ENCODE measurements at regions not wholly inside any gene's neighbourhood (a gene's known extent, or its start where the extent isn't known, plus 50 kb on each side); places are given as distances from the start of the nearest gene placed in this dataset.
A peak's percentile ranks its signal among the peaks of the same experiment; 100 is the strongest.
"Not testable (repeated sequence)": the region's sequence is repeated elsewhere in the genome, so short reads cannot be mapped to it uniquely, and the experiment has no call there.

DNA sequence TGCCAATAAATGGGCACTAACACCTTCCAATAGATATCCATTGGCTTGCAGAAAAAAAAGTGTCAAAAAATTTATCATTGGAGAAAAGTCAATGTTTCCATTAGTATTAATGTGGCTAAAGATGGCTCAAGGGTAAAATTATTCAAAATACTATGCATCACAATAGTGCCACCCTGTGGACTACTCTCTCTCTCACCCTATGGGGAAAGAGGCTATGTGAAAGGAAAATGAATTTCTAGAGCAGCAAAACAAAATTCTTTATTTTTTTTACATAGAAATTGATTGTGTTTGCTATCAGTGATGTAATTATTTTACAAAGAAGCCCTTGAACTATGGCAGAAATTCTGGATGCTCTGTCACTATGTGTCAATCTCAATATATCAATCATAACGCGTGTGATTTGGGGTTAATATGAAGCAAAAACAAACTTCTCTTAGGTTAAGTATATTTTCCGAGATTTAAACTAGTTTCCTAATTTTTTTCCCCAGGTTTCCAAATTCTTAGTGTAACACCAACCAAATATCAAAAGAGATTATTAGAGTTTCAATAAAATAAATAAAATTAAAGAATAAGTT, 193.9 kb downstream of the USP22 start:
- DNase-seq = not testable (repeated sequence)

DNA sequence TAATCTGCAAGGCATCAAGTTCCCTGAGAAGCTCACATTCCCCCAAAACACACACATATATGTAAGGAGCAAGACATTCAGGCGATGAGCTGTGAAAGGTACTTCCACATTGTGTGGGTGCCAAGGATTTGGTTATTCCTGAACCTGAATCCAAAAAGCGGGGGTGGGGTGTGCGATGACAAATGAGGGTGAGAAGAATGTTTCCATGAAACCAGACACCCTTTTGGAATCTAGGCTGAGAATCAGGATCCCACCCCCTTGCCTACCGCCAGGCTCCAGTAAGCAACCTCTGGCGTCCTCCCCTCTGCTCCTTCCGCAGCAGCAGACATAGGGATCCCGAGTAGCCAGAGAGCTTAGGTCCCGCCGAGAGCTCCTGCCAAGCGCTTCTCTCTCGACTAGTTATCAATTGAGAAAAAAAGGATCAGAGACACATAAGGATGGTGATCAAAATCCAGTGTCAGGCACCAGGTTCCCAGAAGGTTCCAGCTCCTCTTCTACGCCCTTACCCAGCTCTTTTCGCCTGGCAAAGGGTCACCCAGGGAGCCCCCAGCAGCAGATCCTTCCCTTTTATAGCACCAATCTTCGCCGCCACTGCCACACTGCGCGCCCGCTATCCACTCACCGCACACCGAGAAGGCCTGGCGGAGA, 191.1 kb downstream of the USP22 start:
- not testable (repeated sequence) for DNase-seq

DNA sequence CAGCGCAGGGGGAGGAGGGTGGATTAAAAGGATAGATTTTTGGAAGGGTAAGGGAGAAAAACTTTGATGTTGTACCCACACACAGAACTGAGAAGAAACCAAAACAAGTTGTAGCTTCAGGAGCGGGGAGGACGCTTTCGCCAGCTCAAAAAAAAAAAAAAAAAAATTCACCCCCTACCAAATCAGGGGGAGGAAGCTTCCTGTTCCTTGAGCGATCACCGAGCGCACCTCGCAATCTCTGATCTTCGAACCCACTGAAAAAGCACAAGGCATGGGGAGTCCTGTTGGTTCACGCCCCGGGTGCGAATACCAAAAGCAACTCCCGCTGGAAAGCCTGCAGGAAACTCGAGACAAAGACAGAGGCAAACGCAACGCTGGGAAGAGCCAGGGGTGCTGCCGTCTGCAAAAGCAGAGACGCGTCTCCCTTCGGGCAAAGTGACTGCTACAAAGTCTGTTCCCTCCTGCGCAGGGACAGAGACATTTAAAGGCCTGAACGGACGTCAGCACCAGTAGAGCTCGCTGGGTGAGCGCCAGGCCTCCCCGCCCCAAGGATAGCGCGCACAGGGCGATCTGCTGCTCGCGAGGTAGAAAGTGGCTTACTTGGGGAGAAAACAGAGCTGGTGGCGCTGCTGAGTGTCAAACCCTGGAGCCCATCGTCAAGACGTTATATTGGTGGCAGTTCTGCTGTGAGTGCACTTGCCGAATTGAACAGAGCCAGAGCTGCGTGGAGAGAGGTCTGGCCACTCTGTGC, 190.4 kb downstream of the USP22 start:
- peak; percentile 10 for DNase-seq

DNA sequence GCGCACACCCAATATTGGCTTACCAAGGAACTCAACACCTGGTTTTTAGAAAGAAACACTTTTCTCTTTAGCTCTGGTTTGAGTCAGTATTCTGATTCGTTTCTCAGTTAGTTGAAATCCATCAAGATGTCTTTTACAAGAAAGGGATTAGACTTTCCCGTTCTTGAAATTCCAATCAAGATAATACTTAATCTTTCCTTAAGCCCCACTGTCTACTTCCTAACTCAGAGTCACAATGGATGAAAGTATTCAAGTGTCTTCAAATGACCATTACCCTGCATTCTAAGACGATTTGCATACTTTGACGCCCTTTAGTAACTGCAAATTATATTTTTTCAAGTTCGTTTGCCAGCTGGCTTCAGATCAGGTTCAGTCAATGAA, 189.8 kb downstream of the USP22 start:
- peak; percentile 11 for DNase-seq

DNA sequence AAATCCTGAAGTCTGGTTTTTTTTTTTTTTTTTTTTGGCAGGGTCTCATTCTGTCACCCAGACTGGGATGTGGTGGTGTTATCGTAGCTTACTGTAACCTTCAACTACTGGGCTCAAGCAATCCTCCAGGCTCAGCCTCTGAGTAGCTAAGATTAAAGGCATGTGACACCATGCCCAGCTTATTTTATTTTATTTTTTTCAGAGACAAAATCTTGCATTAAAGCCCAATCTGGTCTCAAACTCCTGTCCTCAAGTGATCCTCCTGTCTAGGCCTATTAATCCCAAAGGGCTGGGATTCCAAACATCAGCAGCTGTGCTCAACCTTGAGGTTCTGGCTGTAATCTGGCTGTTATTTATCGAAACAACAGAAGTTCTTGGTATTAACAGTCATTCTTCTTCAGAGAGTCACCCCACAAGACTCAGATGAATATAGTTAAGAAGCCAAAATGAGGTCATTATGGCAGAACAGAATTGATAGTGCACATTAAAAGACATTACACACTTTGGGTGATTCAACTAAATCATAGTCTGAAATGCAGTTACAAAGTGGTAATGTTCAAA, 186.8 kb downstream of the USP22 start:
- DNase-seq = not testable (repeated sequence)

DNA sequence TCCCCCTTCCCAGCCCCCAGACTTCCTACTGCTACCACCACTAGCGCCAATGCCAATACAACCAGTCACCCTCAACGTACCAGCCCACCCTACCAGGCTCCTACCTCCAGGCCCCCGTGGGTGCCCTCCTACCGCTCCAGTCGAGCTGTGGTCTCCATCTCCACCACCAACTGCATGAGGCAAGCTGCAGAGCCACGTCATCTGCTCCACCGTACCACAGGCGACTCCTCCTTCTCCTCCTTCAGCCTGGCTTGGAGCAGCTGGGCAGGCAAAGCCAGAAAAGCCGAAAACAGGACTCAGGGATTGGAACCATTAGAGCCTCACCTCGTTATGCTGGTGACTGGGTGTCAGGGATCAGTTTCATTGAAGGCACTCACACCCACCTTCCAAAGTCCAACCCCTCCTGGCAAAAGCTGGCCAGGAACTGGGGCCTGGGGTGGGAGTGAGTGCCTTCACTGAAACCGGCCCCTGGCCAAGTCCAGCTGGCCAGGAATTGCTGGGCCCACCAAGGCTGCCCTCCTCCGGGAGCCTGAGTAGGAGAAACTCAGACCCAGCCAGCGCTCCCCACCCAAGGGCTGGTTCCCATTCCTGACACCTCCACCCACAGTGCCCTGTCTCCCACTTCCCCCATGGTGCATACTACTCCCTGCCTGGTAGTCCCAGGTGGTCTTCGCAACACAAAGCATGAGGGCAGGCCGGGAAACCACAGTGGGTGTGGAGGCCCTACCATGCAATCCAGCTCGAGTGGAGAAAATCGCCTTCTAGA, 176.2 kb downstream of the USP22 start:
- not testable (repeated sequence) for DNase-seq

DNA sequence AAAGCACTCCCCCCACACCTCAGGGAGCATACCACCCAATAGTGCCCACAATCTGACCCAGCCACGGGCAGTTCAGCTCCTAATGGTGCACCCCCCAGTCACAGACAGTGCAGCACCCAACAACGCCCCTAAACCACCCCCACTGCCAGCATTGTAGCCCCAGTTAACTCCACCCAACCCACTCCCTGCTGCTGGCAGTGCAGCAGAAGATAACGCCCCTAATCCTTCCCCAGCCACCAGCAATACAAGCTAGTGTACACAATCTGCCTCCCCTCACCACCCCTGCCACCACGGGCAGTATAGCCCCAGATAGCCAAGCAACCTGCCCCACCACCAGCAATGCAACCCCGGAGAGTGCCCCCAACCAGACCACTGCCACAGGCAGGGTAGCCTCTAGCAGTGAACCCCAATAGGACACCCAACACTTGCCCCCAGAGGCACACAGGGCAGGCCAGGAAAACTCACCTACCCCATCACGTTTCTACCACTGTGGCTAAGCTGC, 175.3 kb downstream of the USP22 start:
- not testable (repeated sequence) for DNase-seq

DNA sequence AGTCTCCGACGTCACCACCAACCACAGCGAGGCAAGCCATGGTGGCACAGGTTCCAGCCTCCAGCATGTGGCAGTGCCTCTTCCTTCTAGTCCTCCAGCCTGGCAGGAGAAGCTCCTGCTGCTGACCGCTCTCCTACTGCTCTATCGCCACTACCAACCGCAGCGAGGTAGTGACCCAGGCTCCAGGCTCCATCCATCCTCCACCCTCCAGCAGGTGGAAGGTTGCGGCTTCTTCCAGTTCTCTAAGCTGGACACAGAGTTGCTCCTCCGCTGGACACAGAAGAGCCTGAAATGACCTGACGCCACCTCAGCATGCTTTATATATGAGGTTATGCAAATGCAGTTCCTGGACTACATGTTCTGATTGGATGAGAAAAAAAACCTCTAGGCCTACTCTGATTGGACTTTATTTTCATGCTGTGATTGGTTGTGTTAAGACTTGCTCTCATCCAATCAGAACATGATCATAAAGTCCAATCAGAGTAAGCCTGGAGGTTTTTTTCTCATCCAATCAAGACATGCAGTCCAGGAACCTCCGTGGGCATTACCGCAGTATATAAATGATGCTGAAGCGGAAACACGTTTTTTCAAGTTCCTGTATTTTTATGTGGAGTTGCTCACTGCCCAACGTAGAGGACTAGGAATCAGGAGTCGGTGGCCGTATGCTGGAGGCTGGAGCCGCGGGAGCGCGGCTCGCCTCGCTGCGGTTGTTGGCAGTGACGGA, 174.7 kb downstream of the USP22 start:
- DNase-seq = not testable (repeated sequence)

DNA sequence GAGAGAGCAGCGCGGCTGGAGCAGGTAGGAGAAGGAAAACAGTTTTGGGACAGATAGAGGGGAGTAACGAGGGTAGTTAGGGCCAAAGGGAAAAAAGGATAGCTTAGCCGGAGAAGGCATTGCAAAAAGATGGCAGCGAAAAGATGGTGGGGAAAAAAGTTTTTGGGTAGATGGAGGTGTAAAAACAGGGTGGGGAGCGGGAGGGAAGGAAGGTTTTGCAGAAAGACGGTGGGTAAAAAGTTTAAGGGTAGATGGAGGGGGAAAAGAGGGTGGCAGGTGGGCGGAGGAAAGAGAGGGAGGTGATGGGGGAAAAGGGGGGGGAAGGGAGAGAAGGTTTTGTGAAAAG, 174.2 kb downstream of the USP22 start:
- DNase-seq = not testable (repeated sequence)

DNA sequence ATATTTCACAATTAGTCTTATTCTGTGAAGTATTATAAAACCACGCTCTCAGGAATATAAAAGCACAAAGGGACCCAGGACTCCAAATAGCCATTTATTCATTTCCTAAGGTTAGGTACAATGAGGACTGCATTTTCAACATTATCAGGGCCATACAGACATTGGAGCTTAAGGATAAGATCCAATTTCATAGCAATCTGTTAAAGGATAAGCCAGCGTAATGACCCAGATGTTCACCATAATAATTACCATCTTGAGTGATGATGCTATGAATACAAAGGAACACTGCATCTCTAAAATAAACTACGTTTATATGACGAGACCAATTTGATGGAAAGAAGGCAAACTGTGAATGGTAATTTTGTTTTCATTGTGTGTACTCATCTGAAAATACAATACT, 169.6 kb downstream of the USP22 start:
- DNase-seq = not testable (repeated sequence)

DNA sequence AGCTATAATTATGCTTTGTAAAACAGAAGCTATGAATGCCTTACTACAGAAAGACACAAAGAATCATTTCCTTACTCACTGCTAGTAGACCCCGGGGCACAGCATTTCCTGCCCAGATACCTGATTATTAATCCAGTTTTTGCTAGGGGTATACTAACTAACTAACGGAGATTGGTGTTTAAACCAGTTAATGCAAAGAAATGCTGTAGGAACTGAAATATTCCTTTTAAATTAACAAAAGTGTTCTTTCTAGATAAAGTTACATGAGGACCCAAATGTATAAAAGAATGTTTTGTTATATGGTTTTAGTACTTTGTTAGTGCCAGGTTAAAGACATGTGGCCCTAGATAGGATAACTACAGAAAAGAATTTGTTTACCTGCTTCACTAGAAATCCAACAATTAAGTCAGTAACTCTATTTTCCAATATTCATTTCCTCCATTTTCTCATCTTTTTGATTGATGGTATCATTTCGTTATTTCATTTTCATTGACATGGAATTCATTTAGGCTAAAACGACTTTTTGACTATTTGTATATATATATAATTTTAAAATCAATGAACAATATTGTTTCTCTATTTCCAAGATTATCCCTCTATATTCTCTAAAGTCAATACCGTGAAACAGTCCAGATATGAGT, 169.0 kb downstream of the USP22 start:
- DNase-seq = not testable (repeated sequence)

DNA sequence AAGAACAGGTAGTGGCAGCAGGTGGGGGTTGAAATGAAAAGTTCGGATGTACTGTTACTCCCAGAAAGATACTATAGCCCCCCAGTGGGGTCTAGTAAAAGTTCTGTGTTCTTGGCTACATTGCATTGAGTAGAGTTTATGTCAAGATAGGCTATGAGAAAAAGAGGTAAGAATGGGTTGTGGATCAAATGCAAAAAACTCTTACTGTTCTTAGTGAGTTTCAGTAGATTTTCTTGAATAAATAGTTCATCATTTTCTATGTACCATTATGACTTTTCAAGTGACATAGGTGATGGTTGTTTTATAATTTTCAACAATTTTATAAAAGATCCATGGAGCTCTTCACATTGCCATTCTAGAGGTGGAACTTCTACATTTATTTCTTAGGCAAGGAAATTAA, 165.4 kb downstream of the USP22 start:
- not testable (repeated sequence) for DNase-seq

DNA sequence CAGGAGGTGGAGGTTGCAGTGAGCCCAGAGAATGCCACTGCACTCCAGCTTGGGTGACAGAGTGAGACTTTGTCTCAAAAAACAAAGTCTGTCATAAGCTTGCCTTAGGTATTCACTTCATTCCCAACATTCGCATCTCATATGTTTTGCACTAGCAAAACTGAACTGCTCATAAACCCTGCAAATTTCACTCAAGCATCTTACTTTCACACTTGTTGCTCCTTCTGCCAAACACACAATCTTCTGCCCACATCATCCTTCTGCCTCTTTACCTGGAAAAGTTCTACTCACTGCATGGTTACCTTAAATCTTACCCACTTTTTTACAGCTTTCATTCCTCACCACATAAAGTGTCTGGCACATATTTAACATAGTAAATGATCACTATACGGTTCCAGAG, 152.5 kb downstream of the USP22 start:
- DNase-seq = no peak

DNA sequence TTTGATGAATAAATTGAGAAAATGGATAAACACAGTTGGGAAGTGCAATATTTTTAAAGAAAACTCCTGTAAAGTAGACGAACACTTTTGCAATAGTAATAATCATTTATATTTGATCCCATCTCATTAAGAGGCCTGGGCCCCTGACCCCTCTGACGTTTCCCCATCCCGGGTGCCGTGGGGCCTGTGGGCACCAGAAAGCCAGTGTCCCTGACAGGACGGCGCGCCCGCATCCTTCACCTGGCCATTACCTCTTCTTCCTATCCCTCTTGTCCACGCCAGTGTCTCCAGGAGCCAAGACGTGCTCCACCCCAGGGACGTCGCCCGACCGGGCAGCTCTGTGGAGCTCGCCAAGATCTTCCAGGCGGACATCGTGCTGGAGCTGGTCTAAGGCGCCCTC, 147.4 kb downstream of the USP22 start:
- DNase-seq = not testable (repeated sequence)

DNA sequence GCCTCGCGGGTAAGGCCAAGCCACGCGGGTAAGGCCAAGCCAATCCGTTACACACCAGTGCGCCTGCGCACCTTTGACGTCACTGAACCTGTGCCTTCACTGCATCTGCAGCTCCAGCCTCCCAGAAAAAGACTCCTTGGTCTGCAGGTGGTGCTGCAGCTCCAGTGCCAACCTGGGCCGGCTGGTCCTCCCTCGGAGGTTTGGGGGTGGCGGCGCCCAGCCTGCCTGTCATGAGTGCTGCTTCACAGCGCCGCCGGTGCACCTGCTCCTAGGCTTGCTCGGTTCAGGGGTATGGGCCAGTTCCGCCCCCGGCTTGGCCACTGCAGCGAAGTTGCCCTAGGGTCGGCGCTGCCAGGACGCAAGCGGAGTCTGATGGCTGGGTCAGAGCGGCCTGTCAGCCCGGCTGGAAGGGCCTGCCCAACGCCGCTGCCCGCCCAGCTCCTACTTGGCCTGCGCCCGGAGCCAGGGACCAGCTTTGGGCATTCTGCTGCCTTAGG, 146.6 kb downstream of the USP22 start:
- peak; percentile 54 for DNase-seq

DNA sequence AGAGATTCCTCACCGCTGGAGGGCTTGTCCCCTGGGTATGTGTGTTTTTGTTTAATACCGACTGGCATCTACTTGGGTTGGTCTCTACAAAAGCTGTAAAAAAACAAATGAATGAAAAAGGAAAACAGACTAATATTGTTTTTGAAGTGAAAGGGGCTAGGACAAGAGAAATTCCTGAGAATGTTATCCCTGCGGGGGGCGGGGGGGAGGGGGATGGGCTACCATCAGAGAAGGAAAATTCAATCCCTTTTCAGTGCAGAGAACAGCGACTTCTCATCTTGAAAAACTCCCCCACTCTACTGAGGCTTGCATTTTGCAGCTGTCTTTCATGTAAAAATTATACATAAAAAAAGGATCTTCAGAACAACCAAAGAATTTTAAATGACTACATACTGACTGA, 144.1 kb downstream of the USP22 start:
- DNase-seq = not testable (repeated sequence)

DNA sequence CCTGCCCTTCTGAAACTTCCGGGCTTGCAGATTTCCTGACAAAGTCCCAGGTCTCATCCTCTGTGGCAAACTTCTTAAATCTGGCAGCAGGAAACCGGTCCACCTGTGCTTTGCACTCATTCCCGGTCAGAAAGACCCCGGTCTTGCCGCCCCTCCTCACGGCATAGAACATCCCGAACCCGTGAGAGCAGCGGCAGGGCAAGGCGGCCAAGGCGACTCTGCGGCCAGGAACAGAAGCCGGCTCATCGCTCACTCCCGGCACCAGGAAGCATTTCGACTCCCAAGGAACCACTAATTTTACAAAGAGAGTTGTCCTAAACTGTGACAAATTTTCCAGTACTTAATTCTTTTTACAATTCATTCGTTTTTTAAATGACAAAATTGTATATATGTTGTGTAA, 140.3 kb downstream of the USP22 start:
- DNase-seq = not testable (repeated sequence)

DNA sequence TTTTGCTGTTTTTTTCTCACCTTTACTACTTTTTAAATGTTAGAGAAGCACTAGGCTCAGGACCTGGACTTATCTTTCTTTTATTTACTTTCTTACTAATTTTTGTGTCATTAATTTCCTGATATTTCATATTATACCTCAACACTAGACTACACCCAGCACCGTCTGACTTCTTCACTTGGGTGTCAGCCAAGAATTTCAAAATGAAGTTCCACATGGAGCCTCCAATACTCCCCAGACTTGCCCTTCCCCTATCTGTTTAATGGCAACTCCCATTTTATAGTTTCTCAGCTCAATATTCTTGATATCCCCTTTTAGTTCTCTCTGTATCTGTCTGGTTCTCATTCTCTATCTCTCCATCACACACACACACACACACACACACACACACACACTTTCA, 139.3 kb downstream of the USP22 start:
- not testable (repeated sequence) for DNase-seq

DNA sequence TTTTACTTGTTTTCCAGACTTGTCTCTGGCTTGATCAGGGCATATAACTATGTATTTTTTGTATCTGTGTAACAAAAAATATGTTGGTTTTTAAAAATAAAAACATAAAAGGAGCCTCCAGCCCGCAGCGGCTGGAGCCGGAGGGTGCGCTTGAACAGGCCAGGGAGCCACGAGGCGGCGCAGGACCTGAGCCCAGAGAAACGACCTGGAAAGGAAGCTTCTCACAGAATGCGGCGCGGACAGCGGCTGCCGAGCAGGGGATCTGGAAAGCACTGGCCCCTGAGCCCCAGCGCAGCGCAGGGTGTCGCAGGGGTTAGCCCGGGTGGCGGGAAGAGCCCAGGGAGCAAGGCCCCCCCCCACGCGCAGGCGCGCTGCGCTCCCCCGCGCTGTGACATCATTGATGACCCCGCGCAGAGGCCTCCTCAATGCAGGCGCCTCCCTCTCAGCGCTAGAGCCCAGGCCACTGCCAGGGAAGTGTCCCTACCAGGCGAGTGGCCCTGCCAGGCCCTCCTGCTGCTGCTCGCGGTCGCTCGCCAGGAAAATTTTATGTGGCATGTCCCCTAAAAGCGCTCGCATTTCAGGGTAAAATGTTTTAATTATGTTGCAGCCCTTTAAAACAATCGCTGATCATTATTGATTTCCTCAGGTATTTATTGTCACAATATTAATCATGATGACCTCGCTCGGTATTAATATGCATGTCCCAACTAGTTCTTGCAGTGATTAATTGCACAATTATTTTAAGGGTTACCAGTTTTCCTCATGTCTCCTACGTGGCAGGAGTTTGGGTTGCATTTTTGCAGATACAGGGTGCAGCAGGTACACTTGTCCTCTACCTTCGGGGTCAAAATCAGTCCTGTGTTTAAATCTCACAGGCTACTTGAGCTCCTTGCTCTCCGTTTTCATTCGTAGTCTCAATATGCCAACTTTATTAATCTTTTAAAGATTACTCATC, 134.2 kb downstream of the USP22 start:
- peak; percentile 90 for DNase-seq

DNA sequence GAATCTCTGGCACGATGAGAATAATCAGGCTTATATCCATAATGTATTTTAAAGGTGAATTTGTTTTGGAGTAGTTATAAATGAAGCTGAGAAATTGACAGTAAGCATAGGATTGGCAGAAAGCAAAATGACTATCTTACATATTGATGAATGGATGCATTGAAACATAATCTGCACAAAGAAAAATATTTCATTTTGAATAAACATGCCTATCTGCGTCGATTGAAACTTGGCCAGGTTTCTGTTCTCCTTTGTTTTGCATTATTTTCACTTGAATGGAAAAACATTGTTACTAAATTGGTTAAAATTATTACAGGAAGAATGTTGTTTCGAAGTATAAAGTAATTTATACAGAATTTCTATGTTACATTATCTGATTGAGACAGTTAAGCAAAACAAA, 128.2 kb downstream of the USP22 start:
- no peak for DNase-seq

Data from dermis blood vessel endothelial cell (primary cell).